ENCODE measurements at regions not wholly inside any gene's neighbourhood (a gene's known extent, or its start where the extent isn't known, plus 50 kb on each side); places are given as distances from the start of the nearest gene placed in this dataset.

GRCh38 chr11:106292526-106292925 lies 215.1 kb downstream of the AASDHPPT start:
- no peaks in the 10 kb centered on the region for H3K9me3 ChIP-seq
- H3K27ac ChIP-seq = no peak overlapping the region
- intact Hi-C loops (cut with DNase I) = no loop called here
- H3K27me3 ChIP-seq = no peaks in the 10 kb centered on the region
- no peak for DNase-seq (ENCODE audit: extremely low spot score in 2 of 2)
- TF ChIP-seq CTCF (IDR thresholded peaks at IDR 0.05) (no peak), POLR2A (IDR thresholded peaks at IDR 0.05) (no peak), POLR2AphosphoS5 (IDR thresholded peaks at IDR 0.05; ENCODE audit: insufficient read depth in 1 of 2, low read depth in 1 of 2) (no peak)
- H3K4me1 ChIP-seq = no peaks in the 10 kb centered on the region
- no peaks in the 10 kb centered on the region for H3K36me3 ChIP-seq
- H3K4me3 ChIP-seq = no peak overlapping the region

- Histone ChIP-seq H3K36me3 (no peaks in the 10 kb centered on the region), H3K4me1 (no peaks in the 10 kb centered on the region), H3K4me3 (no peak overlapping the region), H3K27me3 (no peaks in the 10 kb centered on the region), H3K9me3 (no peaks in the 10 kb centered on the region), H3K27ac (no peak overlapping the region)
- intact Hi-C loops (cut with DNase I) = no loop called here
- TF ChIP-seq CTCF (IDR thresholded peaks at IDR 0.05) (no peak), POLR2A (IDR thresholded peaks at IDR 0.05) (no peak), POLR2AphosphoS5 (IDR thresholded peaks at IDR 0.05; ENCODE audit: insufficient read depth in 1 of 2, low read depth in 1 of 2) (no peak)
- no peak for DNase-seq (ENCODE audit: extremely low spot score in 2 of 2)
These were observed 218.5 kb downstream of the AASDHPPT start for GRCh38 chr11:106295974-106296373.

GRCh38 chr11:106302416-106302815 lies 225.0 kb downstream of the AASDHPPT start:
- TF ChIP-seq POLR2A (IDR thresholded peaks at IDR 0.05) = no peak
- TF ChIP-seq POLR2AphosphoS5 (IDR thresholded peaks at IDR 0.05; ENCODE audit: insufficient read depth in 1 of 2, low read depth in 1 of 2) = no peak
- TF ChIP-seq CTCF (IDR thresholded peaks at IDR 0.05) = no peak

GRCh38 chr11:106304274-106304673 lies 226.8 kb downstream of the AASDHPPT start:
- TF ChIP-seq POLR2A (IDR thresholded peaks at IDR 0.05) (no peak), POLR2AphosphoS5 (IDR thresholded peaks at IDR 0.05; ENCODE audit: insufficient read depth in 1 of 2, low read depth in 1 of 2) (no peak), CTCF (IDR thresholded peaks at IDR 0.05) (no peak)
- intact Hi-C loops (cut with DNase I) = no loop called here
- no peak overlapping the region for H3K4me3 ChIP-seq

More at GRCh38 chr11:106302416-106302815, 225.0 kb downstream of the AASDHPPT start:
- H3K27ac ChIP-seq = no peak overlapping the region
- H3K27me3 ChIP-seq = no peaks in the 10 kb centered on the region
- intact Hi-C loops (cut with DNase I) = no loop called here
- no peaks in the 10 kb centered on the region for H3K9me3 ChIP-seq
- no peaks in the 10 kb centered on the region for H3K36me3 ChIP-seq
- H3K4me3 ChIP-seq = no peak overlapping the region
- no peak for DNase-seq (ENCODE audit: extremely low spot score in 2 of 2)
- H3K4me1 ChIP-seq = no peaks in the 10 kb centered on the region

GRCh38 chr11:106305458-106305857 lies 228.0 kb downstream of the AASDHPPT start:
- no peaks in the 10 kb centered on the region for H3K9me3 ChIP-seq
- DNase-seq (ENCODE audit: extremely low spot score in 2 of 2) = no peak
- intact Hi-C loops (cut with DNase I) = no loop called here
- no peak overlapping the region for H3K4me3 ChIP-seq
- no peak for TF ChIP-seq CTCF (IDR thresholded peaks at IDR 0.05)
- TF ChIP-seq POLR2AphosphoS5 (IDR thresholded peaks at IDR 0.05; ENCODE audit: insufficient read depth in 1 of 2, low read depth in 1 of 2) = no peak
- no peak for TF ChIP-seq POLR2A (IDR thresholded peaks at IDR 0.05)
- no peaks in the 10 kb centered on the region for H3K36me3 ChIP-seq
- H3K27me3 ChIP-seq = no peaks in the 10 kb centered on the region
- H3K27ac ChIP-seq = no peak overlapping the region
- no peaks in the 10 kb centered on the region for H3K4me1 ChIP-seq

More at GRCh38 chr11:106304274-106304673, 226.8 kb downstream of the AASDHPPT start:
- H3K27me3 ChIP-seq = no peaks in the 10 kb centered on the region
- H3K4me1 ChIP-seq = no peaks in the 10 kb centered on the region
- no peaks in the 10 kb centered on the region for H3K9me3 ChIP-seq
- no peaks in the 10 kb centered on the region for H3K36me3 ChIP-seq
- no peak overlapping the region for H3K27ac ChIP-seq
- no peak for DNase-seq (ENCODE audit: extremely low spot score in 2 of 2)

All from vagina (tissue), 2 donors.